ENCODE measurements at regions not wholly inside any gene's neighbourhood (a gene's known extent, or its start where the extent isn't known, plus 50 kb on each side); places are given as distances from the start of the nearest gene placed in this dataset.
A peak's percentile ranks its signal among the peaks of the same experiment; 100 is the strongest.
"Not testable (repeated sequence)": the region's sequence is repeated elsewhere in the genome, so short reads cannot be mapped to it uniquely, and the experiment has no call there.

DNA sequence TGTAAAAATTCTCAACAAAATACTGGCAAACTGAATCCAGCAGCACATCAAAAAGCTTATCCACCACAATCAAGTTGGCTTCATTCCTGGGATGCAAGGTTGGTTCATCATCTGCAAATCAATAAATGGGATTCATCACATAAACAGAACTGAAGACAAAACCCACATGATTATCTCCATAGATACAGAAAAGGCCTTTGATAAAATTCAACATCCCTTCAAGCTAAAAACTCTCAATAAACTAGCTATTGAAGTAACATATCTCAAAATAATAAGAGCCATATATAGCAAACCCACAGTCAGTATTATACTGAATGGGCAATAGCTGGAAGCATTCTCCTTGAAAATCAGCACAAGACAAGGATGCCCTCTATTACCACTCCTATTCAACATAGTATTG, 79.3 kb upstream of the ARHGAP42 start:
- not testable (repeated sequence) for H3K36me3 ChIP-seq (ENCODE audit: control insufficient read depth, insufficient read depth, low read length); H3K27ac ChIP-seq (ENCODE audit: low read length); H3K4me3 ChIP-seq (ENCODE audit: low read length); H3K9me3 ChIP-seq (ENCODE audit: control insufficient read depth, low read depth, low read length); H3K27me3 ChIP-seq (ENCODE audit: control insufficient read depth, insufficient read depth, low read length); H3K4me1 ChIP-seq (ENCODE audit: control insufficient read depth, insufficient read depth, low read length); DNase-seq

DNA sequence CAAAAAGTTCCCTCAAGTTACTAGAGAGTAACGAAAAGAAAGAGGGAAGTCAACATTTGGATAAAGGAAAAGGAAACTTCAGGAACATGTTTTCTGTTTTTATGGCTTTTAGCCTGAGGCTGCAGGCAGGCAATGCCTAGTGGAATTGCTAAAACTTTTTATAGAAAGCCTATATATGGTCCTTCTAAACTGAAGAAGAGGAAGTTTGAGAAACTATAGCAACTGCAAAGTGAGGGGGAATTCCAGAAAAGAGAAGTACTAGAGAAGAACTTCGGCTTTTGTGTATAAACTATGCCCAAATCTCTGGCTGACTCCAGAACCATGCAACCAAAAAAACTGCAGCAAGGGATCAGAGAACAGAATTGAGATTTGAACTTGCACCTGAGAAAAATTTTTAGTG, 74.3 kb upstream of the ARHGAP42 start:
- Histone ChIP-seq H3K27ac (ENCODE audit: low read length) (no peak overlapping the region), H3K9me3 (ENCODE audit: control insufficient read depth, low read depth, low read length) (no peaks in the 10 kb centered on the region), H3K36me3 (ENCODE audit: control insufficient read depth, insufficient read depth, low read length) (no peaks in the 10 kb centered on the region), H3K4me3 (ENCODE audit: low read length) (no peak overlapping the region), H3K4me1 (ENCODE audit: control insufficient read depth, insufficient read depth, low read length) (no peaks in the 10 kb centered on the region), H3K27me3 (ENCODE audit: control insufficient read depth, insufficient read depth, low read length) (no peaks in the 10 kb centered on the region)
- DNase-seq, result no peak
- 70% methylated on average over 1 of the region's 2 CpGs for WGBS (ENCODE audit: insufficient coverage, low lambda C conversion rate)

GRCh38 chr11:100618914-100619313, 68.2 kb upstream of the ARHGAP42 start:
- H3K4me3 ChIP-seq (ENCODE audit: low read length), result no peak overlapping the region
- no peaks in the 10 kb centered on the region for H3K4me1 ChIP-seq (ENCODE audit: control insufficient read depth, insufficient read depth, low read length)
- no peaks in the 10 kb centered on the region for H3K36me3 ChIP-seq (ENCODE audit: control insufficient read depth, insufficient read depth, low read length)
- H3K27ac ChIP-seq (ENCODE audit: low read length), result no peak overlapping the region
- no CpG with 5 or more reads among the region's 2 CpGs for WGBS (ENCODE audit: insufficient coverage, low lambda C conversion rate)
- no peak for DNase-seq
- H3K9me3 ChIP-seq (ENCODE audit: control insufficient read depth, low read depth, low read length), result peaks cover 5% of the 10 kb centered on the region
- H3K27me3 ChIP-seq (ENCODE audit: control insufficient read depth, insufficient read depth, low read length), result no peaks in the 10 kb centered on the region

- whole genome bisulfite sequencing (ENCODE audit: insufficient coverage, low lambda C conversion rate), result no CpG with 5 or more reads among the region's 2 CpGs
- Histone ChIP-seq H3K27me3 (ENCODE audit: control insufficient read depth, insufficient read depth, low read length) (no peaks in the 10 kb centered on the region), H3K36me3 (ENCODE audit: control insufficient read depth, insufficient read depth, low read length) (no peaks in the 10 kb centered on the region), H3K9me3 (ENCODE audit: control insufficient read depth, low read depth, low read length) (peaks cover 5% of the 10 kb centered on the region), H3K4me3 (ENCODE audit: low read length) (no peak overlapping the region), H3K4me1 (ENCODE audit: control insufficient read depth, insufficient read depth, low read length) (no peaks in the 10 kb centered on the region), H3K27ac (ENCODE audit: low read length) (no peak overlapping the region)
- DNase-seq, result no peak
Observed at GRCh38 chr11:100619484-100619883, 67.6 kb upstream of the ARHGAP42 start.

DNA sequence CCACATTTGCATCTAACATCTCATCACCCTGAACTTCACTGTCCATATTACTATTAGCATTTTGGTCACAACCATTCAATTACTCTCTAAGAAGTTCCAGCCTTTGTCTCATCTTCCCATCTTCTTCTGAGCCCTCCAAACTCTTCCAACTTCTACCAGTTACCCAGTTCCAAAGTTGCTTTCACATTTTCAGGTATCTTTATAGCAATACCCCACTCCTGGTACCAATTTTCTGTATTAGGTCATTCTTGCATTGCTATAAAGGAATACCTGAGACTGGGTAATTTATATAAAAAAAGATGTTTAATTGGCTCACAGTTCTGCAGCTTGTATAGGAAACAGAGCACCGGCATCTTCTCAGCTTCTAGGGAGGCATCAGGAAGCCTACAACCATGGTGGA, 64.7 kb upstream of the ARHGAP42 start:
- Histone ChIP-seq H3K36me3 (ENCODE audit: control insufficient read depth, insufficient read depth, low read length) (no peaks in the 10 kb centered on the region), H3K27ac (ENCODE audit: low read length) (no peak overlapping the region), H3K27me3 (ENCODE audit: control insufficient read depth, insufficient read depth, low read length) (no peaks in the 10 kb centered on the region), H3K9me3 (ENCODE audit: control insufficient read depth, low read depth, low read length) (peaks cover 5% of the 10 kb centered on the region), H3K4me1 (ENCODE audit: control insufficient read depth, insufficient read depth, low read length) (no peaks in the 10 kb centered on the region), H3K4me3 (ENCODE audit: low read length) (no peak overlapping the region)
- DNase-seq, result no peak
- WGBS (ENCODE audit: insufficient coverage, low lambda C conversion rate), result no CpG with 5 or more reads among the region's 1 CpG

- no peak for DNase-seq
Observed at GRCh38 chr11:100624346-100624745, 62.7 kb upstream of the ARHGAP42 start.

GRCh38 chr11:100625041-100625440, 62.0 kb upstream of the ARHGAP42 start:
- Histone ChIP-seq H3K4me3 (ENCODE audit: low read length) (no peak overlapping the region), H3K27me3 (ENCODE audit: control insufficient read depth, insufficient read depth, low read length) (no peaks in the 10 kb centered on the region), H3K9me3 (ENCODE audit: control insufficient read depth, low read depth, low read length) (peaks cover 5% of the 10 kb centered on the region), H3K27ac (ENCODE audit: low read length) (no peak overlapping the region), H3K4me1 (ENCODE audit: control insufficient read depth, insufficient read depth, low read length) (no peaks in the 10 kb centered on the region), H3K36me3 (ENCODE audit: control insufficient read depth, insufficient read depth, low read length) (no peaks in the 10 kb centered on the region)
- WGBS (ENCODE audit: insufficient coverage, low lambda C conversion rate), result 87% methylated on average over 3 of the region's 4 CpGs
- DNase-seq, result no peak

More at GRCh38 chr11:100624346-100624745, 62.7 kb upstream of the ARHGAP42 start:
- Histone ChIP-seq H3K27ac (ENCODE audit: low read length) (no peak overlapping the region), H3K36me3 (ENCODE audit: control insufficient read depth, insufficient read depth, low read length) (no peaks in the 10 kb centered on the region), H3K4me3 (ENCODE audit: low read length) (no peak overlapping the region), H3K4me1 (ENCODE audit: control insufficient read depth, insufficient read depth, low read length) (no peaks in the 10 kb centered on the region), H3K27me3 (ENCODE audit: control insufficient read depth, insufficient read depth, low read length) (no peaks in the 10 kb centered on the region), H3K9me3 (ENCODE audit: control insufficient read depth, low read depth, low read length) (peaks cover 5% of the 10 kb centered on the region)
- 83% methylated on average over 1 of the region's 2 CpGs for WGBS (ENCODE audit: insufficient coverage, low lambda C conversion rate)

DNA sequence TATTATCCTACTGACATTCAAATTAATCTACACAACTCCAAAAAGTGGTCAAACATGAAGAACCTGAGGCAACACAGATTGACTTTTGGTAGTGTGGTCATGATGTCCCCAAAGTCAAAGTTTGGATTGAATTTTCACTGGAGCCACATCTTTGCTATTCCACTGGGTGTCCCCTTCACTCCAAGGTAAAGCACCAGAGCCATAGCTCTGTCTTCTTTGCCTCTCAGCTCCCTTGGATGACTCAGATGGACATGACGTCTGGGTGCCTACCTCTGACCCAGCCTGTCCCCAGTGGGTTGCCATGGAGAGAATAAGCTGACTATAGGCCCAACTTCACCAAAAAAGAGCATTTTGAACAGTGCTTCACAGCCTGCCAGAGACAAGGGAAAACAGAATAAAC, 57.4 kb upstream of the ARHGAP42 start:
- H3K4me3 ChIP-seq (ENCODE audit: low read length), result no peak overlapping the region
- H3K9me3 ChIP-seq (ENCODE audit: control insufficient read depth, low read depth, low read length), result no peaks in the 10 kb centered on the region
- H3K27me3 ChIP-seq (ENCODE audit: control insufficient read depth, insufficient read depth, low read length), result no peaks in the 10 kb centered on the region
- DNase-seq, result no peak
- no peaks in the 10 kb centered on the region for H3K36me3 ChIP-seq (ENCODE audit: control insufficient read depth, insufficient read depth, low read length)
- no CpG with 5 or more reads among the region's 1 CpG for WGBS (ENCODE audit: insufficient coverage, low lambda C conversion rate)
- H3K4me1 ChIP-seq (ENCODE audit: control insufficient read depth, insufficient read depth, low read length), result peaks cover 9% of the 10 kb centered on the region
- no peak overlapping the region for H3K27ac ChIP-seq (ENCODE audit: low read length)

- WGBS (ENCODE audit: insufficient coverage, low lambda C conversion rate), result 57% methylated on average over 1 of the region's 2 CpGs
- H3K4me3 ChIP-seq (ENCODE audit: low read length), result no peak overlapping the region
- peaks cover 9% of the 10 kb centered on the region for H3K4me1 ChIP-seq (ENCODE audit: control insufficient read depth, insufficient read depth, low read length)
- H3K27ac ChIP-seq (ENCODE audit: low read length), result no peak overlapping the region
- no peaks in the 10 kb centered on the region for H3K36me3 ChIP-seq (ENCODE audit: control insufficient read depth, insufficient read depth, low read length)
- no peaks in the 10 kb centered on the region for H3K9me3 ChIP-seq (ENCODE audit: control insufficient read depth, low read depth, low read length)
- peak; percentile 51 to 69 for DNase-seq
- H3K27me3 ChIP-seq (ENCODE audit: control insufficient read depth, insufficient read depth, low read length), result no peaks in the 10 kb centered on the region
Observed at GRCh38 chr11:100630898-100631297, 56.2 kb upstream of the ARHGAP42 start.

DNA sequence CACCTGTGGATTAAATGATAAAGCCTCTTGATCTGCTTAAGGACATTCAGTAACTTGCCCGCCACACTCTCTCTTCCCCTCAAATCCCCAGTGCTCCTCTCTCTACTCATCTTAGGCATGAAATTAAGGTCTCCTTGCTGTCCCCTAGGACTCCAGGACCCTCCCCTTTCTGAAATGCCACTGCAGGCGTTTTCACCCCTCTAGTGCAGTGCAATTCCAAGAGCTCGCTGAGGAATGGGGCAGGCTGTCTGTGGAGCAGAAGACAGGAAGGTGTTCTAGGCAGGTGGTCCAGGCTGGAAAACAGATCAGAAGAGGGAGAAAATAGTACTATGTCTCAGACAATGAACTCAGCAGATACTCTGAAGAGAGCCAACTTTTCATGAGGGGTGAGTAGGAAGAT, 55.8 kb upstream of the ARHGAP42 start:
- Histone ChIP-seq H3K4me3 (ENCODE audit: low read length) (no peak overlapping the region), H3K9me3 (ENCODE audit: control insufficient read depth, low read depth, low read length) (no peaks in the 10 kb centered on the region), H3K27me3 (ENCODE audit: control insufficient read depth, insufficient read depth, low read length) (no peaks in the 10 kb centered on the region), H3K4me1 (ENCODE audit: control insufficient read depth, insufficient read depth, low read length) (peaks cover 9% of the 10 kb centered on the region), H3K36me3 (ENCODE audit: control insufficient read depth, insufficient read depth, low read length) (no peaks in the 10 kb centered on the region), H3K27ac (ENCODE audit: low read length) (no peak overlapping the region)
- WGBS (ENCODE audit: insufficient coverage, low lambda C conversion rate), result no CpG with 5 or more reads among the region's 3 CpGs
- DNase-seq, result no peak

GRCh38 chr11:100632941-100633452, 54.1 kb upstream of the ARHGAP42 start:
- H3K36me3 ChIP-seq (ENCODE audit: control insufficient read depth, insufficient read depth, low read length), result no peaks in the 10 kb centered on the region
- DNase-seq, result peak; percentile 73 to 88
- no peaks in the 10 kb centered on the region for H3K27me3 ChIP-seq (ENCODE audit: control insufficient read depth, insufficient read depth, low read length)
- H3K27ac ChIP-seq (ENCODE audit: low read length), result peak overlapping the region; percentile 51
- no peak overlapping the region for H3K4me3 ChIP-seq (ENCODE audit: low read length)
- no peaks in the 10 kb centered on the region for H3K9me3 ChIP-seq (ENCODE audit: control insufficient read depth, low read depth, low read length)
- peaks cover 9% of the 10 kb centered on the region for H3K4me1 ChIP-seq (ENCODE audit: control insufficient read depth, insufficient read depth, low read length)
- 20% methylated on average over 1 of the region's 5 CpGs for WGBS (ENCODE audit: insufficient coverage, low lambda C conversion rate)

Measured in large intestine (tissue), 3 donors.